SU-DHL-6 (cell line): ENCODE measurements at regions not wholly inside any gene's neighbourhood (a gene's known extent, or its start where the extent isn't known, plus 50 kb on each side); places are given as distances from the start of the nearest gene placed in this dataset.

ENCODE experiments used
- EZH2phosphoT487 ChIP-seq: fragments of 200-600 bp; sonication (generic), shearing (Covaris generic); conservative IDR thresholded peaks from 2 replicates; pipeline ENCODE4 v1.6.1; 2018; ENCODE audit warnings: mild to moderate bottlenecking, antibody characterized with exemption, low read length, moderate library complexity, mixed read lengths
- TF ChIP-seq, protein P1 (sequence below): fragments of 200-600 bp; sonication (generic); IDR thresholded peaks from one replicate; pipeline ENCODE4 v1.5.1; 2017; ENCODE audit warnings: antibody characterized with exemption, mild to moderate bottlenecking, low read length, moderate library complexity; ENCODE audit not compliant: insufficient read depth, poor library complexity, severe bottlenecking

DNA sequence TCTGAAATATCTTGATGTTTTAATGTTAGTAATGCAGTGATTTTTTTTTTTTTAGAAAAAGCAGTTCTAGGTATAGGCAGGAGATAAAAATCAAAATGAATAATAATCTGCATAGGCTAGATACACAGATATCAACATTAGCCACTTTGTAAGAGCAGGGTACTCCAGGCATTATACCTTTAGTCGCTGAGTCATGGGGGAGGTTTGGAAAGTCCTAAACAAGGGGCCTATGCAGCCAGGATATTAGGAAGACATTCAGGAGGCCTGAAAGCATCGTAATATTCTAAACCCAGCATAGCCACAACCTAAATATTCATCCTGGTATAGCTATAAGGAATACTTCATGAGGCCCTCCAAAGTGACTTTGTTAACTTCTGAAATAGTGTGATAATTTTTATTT lies 258.1 kb upstream of the NECTIN3 start:
- TF ChIP-seq, protein P1, sequence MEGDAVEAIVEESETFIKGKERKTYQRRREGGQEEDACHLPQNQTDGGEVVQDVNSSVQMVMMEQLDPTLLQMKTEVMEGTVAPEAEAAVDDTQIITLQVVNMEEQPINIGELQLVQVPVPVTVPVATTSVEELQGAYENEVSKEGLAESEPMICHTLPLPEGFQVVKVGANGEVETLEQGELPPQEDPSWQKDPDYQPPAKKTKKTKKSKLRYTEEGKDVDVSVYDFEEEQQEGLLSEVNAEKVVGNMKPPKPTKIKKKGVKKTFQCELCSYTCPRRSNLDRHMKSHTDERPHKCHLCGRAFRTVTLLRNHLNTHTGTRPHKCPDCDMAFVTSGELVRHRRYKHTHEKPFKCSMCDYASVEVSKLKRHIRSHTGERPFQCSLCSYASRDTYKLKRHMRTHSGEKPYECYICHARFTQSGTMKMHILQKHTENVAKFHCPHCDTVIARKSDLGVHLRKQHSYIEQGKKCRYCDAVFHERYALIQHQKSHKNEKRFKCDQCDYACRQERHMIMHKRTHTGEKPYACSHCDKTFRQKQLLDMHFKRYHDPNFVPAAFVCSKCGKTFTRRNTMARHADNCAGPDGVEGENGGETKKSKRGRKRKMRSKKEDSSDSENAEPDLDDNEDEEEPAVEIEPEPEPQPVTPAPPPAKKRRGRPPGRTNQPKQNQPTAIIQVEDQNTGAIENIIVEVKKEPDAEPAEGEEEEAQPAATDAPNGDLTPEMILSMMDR, result no peak
- TF ChIP-seq EZH2phosphoT487, result no peak
